Keratinocyte (primary cell): ENCODE measurements at regions not wholly inside any gene's neighbourhood (a gene's known extent, or its start where the extent isn't known, plus 50 kb on each side); places are given as distances from the start of the nearest gene placed in this dataset.
A peak's percentile ranks its signal among the peaks of the same experiment; 100 is the strongest.

Experiments
- DNase-seq: peaks from one replicate; pipeline ENCODE4 v3.0.0-alpha.2; 2011; ENCODE audit warnings: low read depth, missing footprints, low spot score
- FAIRE-seq: peaks from 2 replicates; lab custom pipeline; 2011; peaks lifted over from hg19 to GRCh38; lab: Jason Lieb, UNC
- H2AFZ ChIP-seq: 2 replicates; pipeline ENCODE4 v1.6.0; 2012; ENCODE audit warnings: low read length, control low read depth, inconsistent platforms; ENCODE audit not compliant: control insufficient read depth
- H3K27ac ChIP-seq: 2 replicates; pipeline ENCODE4 v1.5.1; 2011; ENCODE audit warnings: low read length; ENCODE audit not compliant: control insufficient read depth, insufficient read depth
- H3K27me3 ChIP-seq: 3 replicates; pipeline ENCODE4 v1.6.0; 2011; ENCODE audit warnings: low read length; ENCODE audit not compliant: control insufficient read depth, insufficient read depth; ENCODE audit errors: extremely low read depth
- H3K36me3 ChIP-seq, 2 experiments: 2 replicates in 1 of 2; 3 replicates in 1 of 2; pipeline ENCODE4 v1.5.1; 2011; ENCODE audit warnings: low read length in 2 of 2, mild to moderate bottlenecking in 1 of 2; ENCODE audit not compliant: control insufficient read depth in 2 of 2, insufficient read depth in 2 of 2; ENCODE audit errors: extremely low read depth in 1 of 2
- H3K4me1 ChIP-seq: 3 replicates; pipeline ENCODE4 v1.5.1; 2011; ENCODE audit warnings: low read length; ENCODE audit not compliant: control insufficient read depth, insufficient read depth; ENCODE audit errors: extremely low read depth
- H3K4me2 ChIP-seq: 3 replicates; pipeline ENCODE4 v1.6.0; 2011; ENCODE audit warnings: low read depth, low read length; ENCODE audit not compliant: control insufficient read depth, insufficient read depth; ENCODE audit errors: extremely low read depth
- H3K4me3 ChIP-seq, 3 experiments: fragments of 200-600 bp in 1 of 3; sonication (generic) in 1 of 3; 2 replicates in 2 of 3; 3 replicates in 1 of 3; pipeline ENCODE4 v1.5.1; 2011 to 2016; ENCODE audit warnings: low read length in 3 of 3, mild to moderate bottlenecking in 3 of 3, control low read depth in 2 of 3, inconsistent platforms in 1 of 3, low read depth in 1 of 3, mixed read lengths in 1 of 3, mixed run types in 1 of 3, moderate library complexity in 1 of 3; ENCODE audit not compliant: control insufficient read depth in 2 of 3, insufficient read depth in 2 of 3; ENCODE audit errors: extremely low read depth in 1 of 3
- H3K79me2 ChIP-seq: 2 replicates; pipeline ENCODE4 v1.6.0; 2012; ENCODE audit warnings: low read length; ENCODE audit not compliant: control insufficient read depth, insufficient read depth
- H3K9ac ChIP-seq: 3 replicates; pipeline ENCODE4 v1.6.0; 2011; ENCODE audit warnings: low read length; ENCODE audit not compliant: control insufficient read depth, insufficient read depth; ENCODE audit errors: extremely low read depth
- H3K9me1 ChIP-seq: 3 replicates; pipeline ENCODE4 v1.6.0; 2011; ENCODE audit warnings: low read length; ENCODE audit not compliant: control insufficient read depth, insufficient read depth; ENCODE audit errors: extremely low read depth
- H3K9me3 ChIP-seq: 2 replicates; pipeline ENCODE4 v1.5.1; 2012; ENCODE audit warnings: low read depth, low read length; ENCODE audit not compliant: control insufficient read depth
- H4K20me1 ChIP-seq: 3 replicates; pipeline ENCODE4 v1.6.0; 2011; ENCODE audit warnings: low read length; ENCODE audit not compliant: control insufficient read depth, insufficient read depth; ENCODE audit errors: extremely low read depth
- CTCF ChIP-seq, 3 experiments: IDR thresholded peaks in 1 of 3; conservative IDR thresholded peaks in 1 of 3; optimal IDR thresholded peaks in 1 of 3; 2 replicates in 2 of 3; 3 replicates in 1 of 3; pipeline versions ENCODE3 to v1.5.1; 2011; ENCODE audit warnings: low read length in 3 of 3, mild to moderate bottlenecking in 3 of 3, moderate library complexity in 2 of 3, control low read depth in 1 of 3, inconsistent platforms in 1 of 3; ENCODE audit not compliant: insufficient read depth in 2 of 3; ENCODE audit errors: extremely low read depth in 1 of 3
- EZH2 ChIP-seq: IDR thresholded peaks from one replicate; pipeline ENCODE4 v1.6.1; 2012; ENCODE audit warnings: inconsistent platforms, mild to moderate bottlenecking, low read length, moderate library complexity
- dilution Hi-C: fragments of 300-500 bp; cut with MboI; formaldehyde crosslinking; loops from one replicate; pipeline ENCODE4 v1.7.0; 2020; ENCODE audit warnings: low sequenced_read_pairs; ENCODE audit not compliant: extremely low pct_ligation_motif_present

DNA sequence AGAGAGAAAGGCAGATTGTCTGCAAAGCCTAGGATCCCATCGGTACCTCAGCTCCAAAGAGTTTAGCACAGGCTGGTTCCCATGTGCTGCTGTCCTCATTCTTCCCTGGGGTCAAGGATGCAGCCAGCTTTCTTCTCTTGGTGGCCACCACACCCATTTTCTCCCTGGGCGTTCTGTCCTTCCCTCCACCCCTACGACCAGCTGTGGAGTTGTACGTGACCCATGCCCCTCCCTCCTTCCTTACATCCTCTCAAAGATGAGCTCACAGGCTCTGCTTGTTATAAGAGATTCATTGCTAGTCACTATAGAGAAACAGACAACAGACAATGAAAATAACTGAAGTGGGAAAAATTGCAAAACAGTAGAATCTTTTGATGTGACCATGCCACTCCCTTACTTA, 74.0 kb upstream of the KLF3 start:
- Histone ChIP-seq H3K27ac (no peak overlapping the region), H3K36me3 (no peaks in the 10 kb centered on the region), H3K79me2 (no peaks in the 10 kb centered on the region), H2AFZ (no peak overlapping the region), H3K4me1 (no peaks in the 10 kb centered on the region), H3K9me1 (no peaks in the 10 kb centered on the region), H3K9me3 (no peaks in the 10 kb centered on the region), H4K20me1 (no peaks in the 10 kb centered on the region), H3K4me2 (no peak overlapping the region), H3K4me3 (no peak overlapping the region), H3K27me3 (peaks cover 4% of the 10 kb centered on the region), H3K9ac (no peak overlapping the region)
- FAIRE-seq (no peak), DNase-seq (no peak)
- dilution Hi-C loops: no loop called here
- TF ChIP-seq EZH2 (no peak), CTCF (optimal IDR thresholded peaks at IDR 0.05 in 1 of 3, IDR thresholded peaks at IDR 0.05 in 1 of 3, conservative IDR thresholded peaks at IDR 0.05 in 1 of 3; ENCODE audit: extremely low read depth in 1 of 3, insufficient read depth in 2 of 3, low read length in 3 of 3) (no peak)

DNA sequence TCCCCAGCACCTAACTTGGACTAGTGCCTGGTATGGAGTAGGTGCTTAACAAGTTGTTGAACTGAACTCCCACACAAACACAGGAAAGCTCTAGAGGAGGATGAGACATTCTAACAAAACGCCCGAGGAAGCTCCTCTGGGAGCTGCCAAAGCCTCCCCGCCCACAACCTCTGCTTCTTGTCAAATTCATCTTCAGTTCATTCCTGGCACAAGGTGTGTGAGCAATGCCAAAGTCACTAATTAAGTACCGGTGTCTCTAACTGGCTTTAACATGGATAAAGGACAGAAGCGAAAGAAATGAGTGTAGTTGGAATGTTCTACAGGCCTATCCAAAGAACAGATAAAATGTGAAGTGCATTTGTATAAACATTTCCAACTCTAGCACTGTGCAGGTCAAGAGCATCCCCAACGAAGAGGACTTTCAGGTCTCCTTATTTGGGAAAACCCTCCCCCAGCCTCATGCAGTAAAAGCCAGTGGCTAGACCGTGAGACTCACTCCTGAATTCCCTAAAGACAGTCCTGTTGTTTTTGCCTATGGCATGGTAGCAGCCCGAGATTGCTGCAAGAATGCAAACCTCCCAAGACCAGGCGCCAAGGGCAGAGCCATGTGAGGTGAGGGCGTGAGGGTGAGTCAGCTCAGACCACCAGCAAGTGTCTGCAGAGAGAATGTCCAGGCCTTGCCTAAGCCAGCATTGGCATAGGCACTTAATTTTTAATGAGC, 72.2 kb upstream of the KLF3 start:
- no peaks in the 10 kb centered on the region for H3K9me3 ChIP-seq
- DNase-seq (no peak), FAIRE-seq (peak; percentile 80)
- H3K4me3 ChIP-seq: no peak overlapping the region
- no peaks in the 10 kb centered on the region for H3K4me1 ChIP-seq
- no peaks in the 10 kb centered on the region for H3K27me3 ChIP-seq
- dilution Hi-C loops: no loop called here
- H2AFZ ChIP-seq: no peak overlapping the region
- H3K4me2 ChIP-seq: no peak overlapping the region
- H3K9ac ChIP-seq: no peak overlapping the region
- no peak for TF ChIP-seq CTCF (optimal IDR thresholded peaks at IDR 0.05 in 1 of 3, IDR thresholded peaks at IDR 0.05 in 1 of 3, conservative IDR thresholded peaks at IDR 0.05 in 1 of 3; ENCODE audit: extremely low read depth in 1 of 3, insufficient read depth in 2 of 3, low read length in 3 of 3)
- no peak overlapping the region for H3K27ac ChIP-seq
- H3K9me1 ChIP-seq: no peaks in the 10 kb centered on the region
- H3K36me3 ChIP-seq: no peaks in the 10 kb centered on the region
- no peaks in the 10 kb centered on the region for H3K79me2 ChIP-seq
- H4K20me1 ChIP-seq: no peaks in the 10 kb centered on the region
